Left ventricle myocardium inferior (tissue), 1 donor: ENCODE measurements at regions not wholly inside any gene's neighbourhood (a gene's known extent, or its start where the extent isn't known, plus 50 kb on each side); places are given as distances from the start of the nearest gene placed in this dataset.

Source experiments
- DNase-seq: peaks from one replicate; pipeline ENCODE4 v3.0.0-alpha.2; 2020
- H3K27ac ChIP-seq: fragments of 200-600 bp; replicated peaks from 2 replicates; pipeline ENCODE4 v1.8.0; 2021
- H3K27me3 ChIP-seq: fragments of 200-600 bp; 2 replicates; pipeline ENCODE4 v1.8.0; 2021; ENCODE audit warnings: low read depth
- H3K36me3 ChIP-seq: fragments of 200-600 bp; 2 replicates; pipeline ENCODE4 v1.8.0; 2021
- H3K4me1 ChIP-seq: fragments of 200-600 bp; 2 replicates; pipeline ENCODE4 v1.8.0; 2021
- H3K4me3 ChIP-seq: fragments of 200-600 bp; 2 replicates; pipeline ENCODE4 v1.8.0; 2021; ENCODE audit warnings: mild to moderate bottlenecking, moderate library complexity
- H3K9me3 ChIP-seq: fragments of 200-600 bp; replicated peaks from 2 replicates; pipeline ENCODE4 v1.8.0; 2021
- CTCF ChIP-seq: fragments of 200-600 bp; IDR thresholded peaks from 2 replicates; pipeline ENCODE4 v1.8.0; 2021; ENCODE audit warnings: antibody characterized with exemption, mild to moderate bottlenecking, borderline replicate concordance
- intact Hi-C: fragments of 100-400 bp; cut with micrococcal nuclease; formaldehyde crosslinking; loops from one replicate; pipeline ENCODE4 v1.11.0; 2022
- donor health status: DM: no; HTN: yes; CAD: no; lungs with severe emphysema.

GRCh38 chr14:104322531-104323366 is 184.4 kb downstream of the KIF26A start:
- Histone ChIP-seq H3K36me3 (no peaks in the 10 kb centered on the region), H3K27ac (no peak overlapping the region), H3K4me1 (peaks cover 23% of the 10 kb centered on the region), H3K9me3 (no peaks in the 10 kb centered on the region), H3K4me3 (no peak overlapping the region), H3K27me3 (peaks cover 38% of the 10 kb centered on the region)
- no peak for DNase-seq
- no peak for TF ChIP-seq CTCF
- intact Hi-C loops: no loop called here

GRCh38 chr14:104323551-104324175 is 185.3 kb downstream of the KIF26A start:
- intact Hi-C loops: no loop called here
- Histone ChIP-seq H3K4me3 (no peak overlapping the region), H3K9me3 (no peaks in the 10 kb centered on the region), H3K27me3 (peaks cover 34% of the 10 kb centered on the region), H3K36me3 (no peaks in the 10 kb centered on the region), H3K27ac (no peak overlapping the region), H3K4me1 (peaks cover 19% of the 10 kb centered on the region)
- no peak for DNase-seq
- no peak for TF ChIP-seq CTCF

GRCh38 chr14:104326848-104327247 is 188.5 kb downstream of the KIF26A start:
- no peaks in the 10 kb centered on the region for H3K4me1 ChIP-seq
- H3K27ac ChIP-seq: no peak overlapping the region
- H3K27me3 ChIP-seq: peaks cover 9% of the 10 kb centered on the region
- H3K4me3 ChIP-seq: no peak overlapping the region
- no peak for TF ChIP-seq CTCF
- intact Hi-C loops: no loop called here
- H3K9me3 ChIP-seq: peaks cover 32% of the 10 kb centered on the region
- no peak for DNase-seq
- H3K36me3 ChIP-seq: no peaks in the 10 kb centered on the region

GRCh38 chr14:104328607-104329006 is 190.2 kb downstream of the KIF26A start:
- Histone ChIP-seq H3K9me3 (peaks cover 35% of the 10 kb centered on the region), H3K4me1 (no peaks in the 10 kb centered on the region), H3K27ac (no peak overlapping the region), H3K36me3 (no peaks in the 10 kb centered on the region), H3K27me3 (peaks cover 12% of the 10 kb centered on the region), H3K4me3 (no peak overlapping the region)
- no peak for DNase-seq
- no peak for TF ChIP-seq CTCF
- intact Hi-C loops: no loop called here

- intact Hi-C loops: no loop called here
- peaks cover 35% of the 10 kb centered on the region for H3K9me3 ChIP-seq
- no peak overlapping the region for H3K27ac ChIP-seq
- H3K27me3 ChIP-seq: peaks cover 24% of the 10 kb centered on the region
- H3K4me1 ChIP-seq: no peaks in the 10 kb centered on the region
- H3K4me3 ChIP-seq: no peak overlapping the region
- no peak for DNase-seq
- no peaks in the 10 kb centered on the region for H3K36me3 ChIP-seq
- no peak for TF ChIP-seq CTCF
These were observed 191.4 kb downstream of the KIF26A start for GRCh38 chr14:104329793-104330192.
